ENCODE measurements at regions not wholly inside any gene's neighbourhood (a gene's known extent, or its start where the extent isn't known, plus 50 kb on each side); places are given as distances from the start of the nearest gene placed in this dataset.

DNA sequence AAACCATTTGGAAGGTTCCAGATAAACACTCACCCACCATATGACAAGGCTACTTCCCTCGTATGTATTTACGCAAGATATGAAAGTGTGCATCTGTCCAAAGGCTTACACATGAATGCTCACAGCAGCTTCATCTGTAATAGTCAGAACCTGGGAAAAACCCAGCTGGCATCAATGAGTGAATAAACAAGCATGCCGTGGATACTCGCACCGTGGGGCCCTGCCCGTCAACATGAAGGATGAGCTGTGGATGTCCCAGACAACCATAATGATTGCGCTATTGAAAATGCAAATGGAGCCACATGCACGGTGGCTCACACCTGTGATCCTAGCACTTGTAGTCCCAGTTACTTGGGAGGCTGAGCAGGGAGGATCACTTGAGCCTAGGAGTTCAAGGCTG lies 60.6 kb upstream of the FCN1 start:
- TF ChIP-seq EZH2 (IDR thresholded peaks at IDR 0.05; ENCODE audit: insufficient read depth, low read length) (no peak), CTCF (IDR thresholded peaks at IDR 0.05; ENCODE audit: insufficient read depth, low read depth, low read length) (no peak)
- Histone ChIP-seq H3K27ac (ENCODE audit: low read depth, low read length) (no peak overlapping the region), H3K4me3 (ENCODE audit: insufficient read depth, low read depth, low read length) (no peak overlapping the region), H3K36me3 (ENCODE audit: insufficient read depth, low read length) (no peaks in the 10 kb centered on the region), H3K4me2 (ENCODE audit: low read length) (no peak overlapping the region), H2AFZ (ENCODE audit: low read depth, low read length) (no peak overlapping the region), H3K4me1 (ENCODE audit: insufficient read depth, low read length) (no peaks in the 10 kb centered on the region), H3K9ac (ENCODE audit: low read length) (no peak overlapping the region), H4K20me1 (ENCODE audit: insufficient read depth, low read length) (no peaks in the 10 kb centered on the region), H3K9me3 (ENCODE audit: insufficient read depth, low read depth, low read length) (no peaks in the 10 kb centered on the region), H3K27me3 (ENCODE audit: insufficient read depth, low read length) (peaks cover 7% of the 10 kb centered on the region), H3K79me2 (ENCODE audit: insufficient read depth, low read length) (no peaks in the 10 kb centered on the region)
- H3K36me3 Mint-ChIP-seq (ENCODE audit: low read depth, unreplicated experiment) = peaks cover 3% of the 10 kb centered on the region
- H3K4me3 Mint-ChIP-seq (ENCODE audit: unreplicated experiment) = no peak overlapping the region
- H3K4me1 Mint-ChIP-seq (ENCODE audit: low read depth, unreplicated experiment) = no peaks in the 10 kb centered on the region
- H3K9me3 Mint-ChIP-seq (ENCODE audit: unreplicated experiment) = peaks cover 3% of the 10 kb centered on the region
- DNase-seq (ENCODE audit: low read depth) (no peak), FAIRE-seq (no peak)
- H3K27me3 Mint-ChIP-seq (ENCODE audit: low read depth, unreplicated experiment) = peaks cover 45% of the 10 kb centered on the region
- no peak overlapping the region for H3K27ac Mint-ChIP-seq (ENCODE audit: unreplicated experiment)

DNA sequence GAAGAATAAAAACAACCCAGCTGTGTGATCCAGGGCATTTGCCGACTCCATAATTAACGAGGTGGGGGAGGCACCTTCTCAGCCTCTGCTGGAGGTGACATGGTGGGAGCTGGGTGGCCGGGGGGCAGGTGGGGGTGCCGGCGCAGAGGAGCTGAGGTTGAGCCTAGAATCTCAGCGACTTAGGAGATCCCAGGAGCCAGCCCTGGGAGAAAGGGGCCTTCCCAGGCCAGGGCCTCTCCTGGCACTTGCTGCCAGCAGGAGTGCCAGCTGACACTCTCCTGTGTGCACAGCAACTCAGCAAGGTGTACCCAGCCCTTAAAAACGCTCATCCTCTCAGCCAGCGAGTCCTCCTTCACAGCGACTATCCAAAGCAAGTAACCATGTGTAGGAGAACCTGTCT lies 62.8 kb upstream of the FCN1 start:
- H3K4me1 Mint-ChIP-seq (ENCODE audit: low read depth, unreplicated experiment) = no peaks in the 10 kb centered on the region
- FAIRE-seq (no peak), DNase-seq (ENCODE audit: low read depth) (no peak)
- H3K9ac ChIP-seq (ENCODE audit: low read length) = no peak overlapping the region
- no peak overlapping the region for H3K27ac Mint-ChIP-seq (ENCODE audit: unreplicated experiment)
- H4K20me1 ChIP-seq (ENCODE audit: insufficient read depth, low read length) = no peaks in the 10 kb centered on the region
- no peaks in the 10 kb centered on the region for H3K4me1 ChIP-seq (ENCODE audit: insufficient read depth, low read length)
- H3K9me3 Mint-ChIP-seq (ENCODE audit: unreplicated experiment) = peaks cover 5% of the 10 kb centered on the region
- no peaks in the 10 kb centered on the region for H3K9me3 ChIP-seq (ENCODE audit: insufficient read depth, low read depth, low read length)
- peaks cover 3% of the 10 kb centered on the region for H3K27me3 ChIP-seq (ENCODE audit: insufficient read depth, low read length)
- no peak overlapping the region for H3K4me3 Mint-ChIP-seq (ENCODE audit: unreplicated experiment)
- no peaks in the 10 kb centered on the region for H3K36me3 ChIP-seq (ENCODE audit: insufficient read depth, low read length)
- H3K36me3 Mint-ChIP-seq (ENCODE audit: low read depth, unreplicated experiment) = peaks cover 3% of the 10 kb centered on the region
- no peak overlapping the region for H3K27ac ChIP-seq (ENCODE audit: low read depth, low read length)
- no peaks in the 10 kb centered on the region for H3K79me2 ChIP-seq (ENCODE audit: insufficient read depth, low read length)
- H3K27me3 Mint-ChIP-seq (ENCODE audit: low read depth, unreplicated experiment) = peaks cover 52% of the 10 kb centered on the region
- H3K4me3 ChIP-seq (ENCODE audit: insufficient read depth, low read depth, low read length) = no peak overlapping the region
- H3K4me2 ChIP-seq (ENCODE audit: low read length) = no peak overlapping the region
- H2AFZ ChIP-seq (ENCODE audit: low read depth, low read length) = no peak overlapping the region
- TF ChIP-seq EZH2 (IDR thresholded peaks at IDR 0.05; ENCODE audit: insufficient read depth, low read length) = no peak
- TF ChIP-seq CTCF (IDR thresholded peaks at IDR 0.05; ENCODE audit: insufficient read depth, low read depth, low read length) = no peak

DNA sequence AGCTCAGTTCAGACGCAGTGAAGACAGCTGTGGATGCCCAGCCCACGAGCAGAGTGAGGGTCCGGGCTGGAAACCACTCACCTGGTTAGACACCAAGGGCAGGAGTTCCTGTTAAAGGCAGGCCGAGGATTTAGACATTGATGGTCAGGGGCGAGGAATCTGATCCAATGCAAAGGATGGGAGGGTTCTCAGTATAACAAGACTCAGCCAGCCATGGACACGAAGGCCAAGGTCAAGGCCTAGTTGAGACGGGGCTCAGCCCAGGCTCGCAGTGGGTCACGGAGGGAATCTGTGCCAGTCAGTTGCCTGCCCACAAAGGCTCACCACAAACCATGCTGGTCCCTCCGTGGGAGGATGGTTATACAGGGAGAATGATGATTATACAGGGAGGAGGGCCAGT lies 63.3 kb upstream of the FCN1 start:
- Histone ChIP-seq H3K4me1 (ENCODE audit: insufficient read depth, low read length) (no peaks in the 10 kb centered on the region), H3K36me3 (ENCODE audit: insufficient read depth, low read length) (no peaks in the 10 kb centered on the region), H3K4me2 (ENCODE audit: low read length) (no peak overlapping the region), H3K79me2 (ENCODE audit: insufficient read depth, low read length) (no peaks in the 10 kb centered on the region), H2AFZ (ENCODE audit: low read depth, low read length) (no peak overlapping the region), H3K9ac (ENCODE audit: low read length) (no peak overlapping the region), H3K27ac (ENCODE audit: low read depth, low read length) (no peak overlapping the region), H3K4me3 (ENCODE audit: insufficient read depth, low read depth, low read length) (no peak overlapping the region), H3K27me3 (ENCODE audit: insufficient read depth, low read length) (peaks cover 3% of the 10 kb centered on the region), H3K9me3 (ENCODE audit: insufficient read depth, low read depth, low read length) (peaks cover 4% of the 10 kb centered on the region), H4K20me1 (ENCODE audit: insufficient read depth, low read length) (no peaks in the 10 kb centered on the region)
- FAIRE-seq (no peak), DNase-seq (ENCODE audit: low read depth) (no peak)
- H3K4me1 Mint-ChIP-seq (ENCODE audit: low read depth, unreplicated experiment) = no peaks in the 10 kb centered on the region
- no peak overlapping the region for H3K4me3 Mint-ChIP-seq (ENCODE audit: unreplicated experiment)
- TF ChIP-seq EZH2 (IDR thresholded peaks at IDR 0.05; ENCODE audit: insufficient read depth, low read length) (no peak), CTCF (IDR thresholded peaks at IDR 0.05; ENCODE audit: insufficient read depth, low read depth, low read length) (no peak)
- H3K27me3 Mint-ChIP-seq (ENCODE audit: low read depth, unreplicated experiment) = peaks cover 57% of the 10 kb centered on the region
- H3K27ac Mint-ChIP-seq (ENCODE audit: unreplicated experiment) = no peak overlapping the region
- peaks cover 5% of the 10 kb centered on the region for H3K9me3 Mint-ChIP-seq (ENCODE audit: unreplicated experiment)
- peaks cover 3% of the 10 kb centered on the region for H3K36me3 Mint-ChIP-seq (ENCODE audit: low read depth, unreplicated experiment)
